Small intestine (tissue), 7 donors: ENCODE measurements at regions not wholly inside any gene's neighbourhood (a gene's known extent, or its start where the extent isn't known, plus 50 kb on each side); places are given as distances from the start of the nearest gene placed in this dataset.

ENCODE experiments used
- DNase-seq, 2 donors: peaks; one replicate each; pipeline versions ENCODE4 v3.0.0 to v3.0.0-alpha.2; 2013
- FAIRE-seq: peaks from 2 replicates; lab custom pipeline; 2012; peaks lifted over from hg19 to GRCh38; lab: Jason Lieb, UNC
- H3K27ac ChIP-seq, 3 donors: one replicate each; pipeline ENCODE4 v1.5.1; 2013; ENCODE audit warnings: low read length in 2 of 3, mild to moderate bottlenecking in 2 of 3, control low read depth in 1 of 3, inconsistent platforms in 1 of 3, low read depth in 1 of 3, moderate library complexity in 1 of 3
- H3K27me3 ChIP-seq, 3 donors: one replicate each; pipeline ENCODE4 v1.6.1; 2013; ENCODE audit warnings: low read length in 3 of 3, inconsistent platforms in 1 of 3; ENCODE audit not compliant: control insufficient read depth in 3 of 3, insufficient read depth in 3 of 3
- H3K36me3 ChIP-seq, 3 donors: one replicate each; pipeline ENCODE4 v1.6.1; 2013; ENCODE audit warnings: low read length in 3 of 3, inconsistent platforms in 1 of 3, low read depth in 1 of 3, mild to moderate bottlenecking in 1 of 3, moderate library complexity in 1 of 3; ENCODE audit not compliant: control insufficient read depth in 3 of 3, insufficient read depth in 2 of 3
- H3K4me1 ChIP-seq, 3 donors: one replicate each; pipeline ENCODE4 v1.6.1; 2013; ENCODE audit warnings: low read length in 2 of 3, inconsistent platforms in 1 of 3, low read depth in 1 of 3, mild to moderate bottlenecking in 1 of 3, moderate library complexity in 1 of 3; ENCODE audit not compliant: control insufficient read depth in 3 of 3, insufficient read depth in 2 of 3
- H3K4me3 ChIP-seq, 3 donors: one replicate each; pipeline ENCODE4 v1.5.1; 2013; ENCODE audit warnings: low read length in 3 of 3, control low read depth in 1 of 3, inconsistent platforms in 1 of 3, low read depth in 1 of 3, mild to moderate bottlenecking in 1 of 3, moderate library complexity in 1 of 3
- H3K9me3 ChIP-seq, 2 donors: one replicate each; pipeline ENCODE4 v1.6.1; 2013; ENCODE audit warnings: low read depth in 1 of 2, low read length in 1 of 2; ENCODE audit not compliant: control insufficient read depth in 2 of 2, insufficient read depth in 1 of 2
- WGBS, 3 donors: extraction: QIAGEN DNeasy Blood & Tissue Kit; methylation state at CpG; one replicate each; pipeline ENCODE4 v1.1.7; 2013; 5-methylcytosine and 5-hydroxymethylcytosine counted together
- donor health status: healthy with polysubstance abuse.
- donor health status: control.
- donor health status: control.
- donor health status: Bipolar disorder and iron deficiency.
- donor health status: healthy.

DNA sequence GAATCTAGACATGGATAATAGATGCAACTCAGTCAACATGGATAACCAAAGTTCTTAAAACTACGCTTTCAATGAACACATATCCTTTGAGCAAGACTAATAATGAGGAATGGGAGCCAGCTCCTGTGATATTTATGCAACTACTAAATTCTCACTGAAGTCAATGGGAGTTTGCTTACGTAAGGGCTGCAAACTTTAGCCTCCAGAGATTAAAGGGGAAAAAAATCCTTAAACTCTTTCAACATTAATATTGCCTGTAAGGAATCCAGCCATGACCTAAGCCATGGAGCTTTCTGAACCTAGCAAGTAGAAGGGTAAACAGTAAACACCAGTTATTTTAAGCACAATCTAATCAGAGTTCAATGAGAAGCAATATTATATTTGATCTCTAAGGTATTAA, 125.2 kb upstream of the PITX2 start:
- H3K9me3 ChIP-seq, result no peaks in the 10 kb centered on the region
- no peaks in the 10 kb centered on the region for H3K36me3 ChIP-seq
- no peaks in the 10 kb centered on the region for H3K4me1 ChIP-seq
- no peak overlapping the region for H3K27ac ChIP-seq
- H3K4me3 ChIP-seq, result no peak overlapping the region
- H3K27me3 ChIP-seq, result no peaks in the 10 kb centered on the region
- no peak for DNase-seq
- WGBS, 3 donors, result 81 to 94% (median 88%) methylated on average over 2 of the region's 2 CpGs
- no peak for FAIRE-seq

DNA sequence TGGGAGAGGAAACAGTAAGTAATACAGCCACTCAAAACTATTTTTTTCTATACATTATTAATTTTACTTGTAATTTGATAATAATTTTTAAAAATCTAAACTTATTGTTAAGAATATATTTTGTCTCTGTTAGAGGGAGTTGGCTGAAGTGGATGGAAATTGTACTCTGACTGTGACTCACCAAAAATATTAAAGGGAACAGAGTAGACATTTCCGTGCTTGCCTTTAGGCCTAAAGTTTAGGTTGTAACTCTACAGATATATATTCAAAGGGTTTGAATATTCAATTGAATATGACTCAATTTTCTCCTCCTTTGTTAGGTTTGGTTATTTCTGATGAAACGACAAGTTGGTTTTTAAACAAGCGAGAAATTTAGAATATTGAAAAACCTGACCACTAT, 128.3 kb upstream of the PITX2 start:
- no peak overlapping the region for H3K27ac ChIP-seq
- DNase-seq (no peak), FAIRE-seq (no peak)
- H3K4me3 ChIP-seq, result no peak overlapping the region
- H3K27me3 ChIP-seq, result no peaks in the 10 kb centered on the region
- no peaks in the 10 kb centered on the region for H3K4me1 ChIP-seq
- no peaks in the 10 kb centered on the region for H3K36me3 ChIP-seq
- H3K9me3 ChIP-seq, result no peaks in the 10 kb centered on the region
- 93 to 94% (median 93%) methylated on average over 3 of the region's 3 CpGs for WGBS, 3 donors

DNA sequence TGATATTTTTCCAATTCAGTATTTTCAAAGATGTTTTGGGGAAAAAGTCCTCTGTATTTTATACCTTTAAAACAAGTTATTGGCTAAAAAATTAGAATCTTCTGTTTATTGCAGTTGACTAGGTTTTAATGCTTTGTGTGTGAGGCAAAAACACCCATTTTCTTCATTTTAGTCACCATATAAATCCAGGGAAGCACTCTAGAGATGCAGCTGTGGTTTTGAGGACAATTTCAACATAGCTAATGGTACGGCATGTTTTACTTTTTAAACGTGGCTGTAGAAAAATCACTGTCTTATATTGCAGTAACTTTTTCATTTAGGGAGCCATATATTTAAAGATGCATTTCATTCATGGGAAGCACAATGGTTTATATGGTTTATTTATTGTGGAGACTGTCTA, 129.1 kb upstream of the PITX2 start:
- Histone ChIP-seq H3K4me3 (no peak overlapping the region), H3K27me3 (no peaks in the 10 kb centered on the region), H3K36me3 (no peaks in the 10 kb centered on the region), H3K9me3 (no peaks in the 10 kb centered on the region), H3K27ac (no peak overlapping the region), H3K4me1 (no peaks in the 10 kb centered on the region)
- FAIRE-seq, result no peak
- 72 to 81% (median 77%) methylated on average over 2 of the region's 2 CpGs for WGBS, 3 donors
- DNase-seq, result no peak

DNA sequence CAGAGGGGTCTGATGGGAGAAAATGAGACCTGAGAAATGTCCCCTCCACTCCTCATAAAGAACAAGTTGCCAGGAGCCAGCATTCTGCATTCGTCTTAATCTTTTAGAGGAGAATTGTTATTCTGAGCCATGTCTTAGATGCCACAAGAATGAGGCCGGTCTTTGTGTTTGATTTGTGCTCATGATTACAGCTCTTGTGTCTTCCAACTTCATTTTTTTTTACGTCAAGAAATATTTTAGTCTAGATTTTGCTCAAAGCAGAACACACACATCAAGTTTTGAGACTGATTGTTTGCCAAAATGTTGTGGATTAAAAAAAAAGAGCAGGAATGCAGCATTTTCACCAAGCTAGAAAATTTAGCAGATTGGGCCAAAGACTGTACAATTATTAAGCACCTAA, 130.6 kb upstream of the PITX2 start:
- 67 to 83% (median 79%) methylated on average over 3 of the region's 3 CpGs for WGBS, 3 donors
- no peaks in the 10 kb centered on the region for H3K4me1 ChIP-seq
- DNase-seq (no peak), FAIRE-seq (no peak)
- H3K9me3 ChIP-seq, result no peaks in the 10 kb centered on the region
- H3K27ac ChIP-seq, result no peak overlapping the region
- H3K36me3 ChIP-seq, result no peaks in the 10 kb centered on the region
- no peaks in the 10 kb centered on the region for H3K27me3 ChIP-seq
- H3K4me3 ChIP-seq, result no peak overlapping the region

DNA sequence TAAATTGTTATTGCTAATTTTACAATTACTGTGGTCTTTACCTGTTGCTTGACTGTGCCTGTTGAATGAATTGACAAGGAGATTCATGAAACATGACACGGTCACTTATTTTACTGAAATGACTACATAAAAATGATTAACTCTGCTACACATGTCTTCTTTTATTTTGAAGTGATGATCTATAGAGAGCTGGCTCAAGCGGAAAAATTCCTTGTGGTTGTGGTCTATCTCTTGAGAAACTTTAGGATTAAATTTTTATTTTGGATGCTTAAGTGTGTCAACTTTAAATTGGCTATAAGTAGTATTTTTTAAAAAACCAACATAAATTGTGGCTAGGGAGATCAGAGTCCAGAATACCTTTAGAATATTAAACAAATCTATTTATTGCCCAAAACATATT, 131.8 kb upstream of the PITX2 start:
- WGBS, 3 donors, result 81 to 92% (median 88%) methylated on average over 2 of the region's 2 CpGs
- H3K4me1 ChIP-seq, result no peaks in the 10 kb centered on the region
- H3K27ac ChIP-seq, result no peak overlapping the region
- DNase-seq (no peak), FAIRE-seq (no peak)
- H3K9me3 ChIP-seq, result no peaks in the 10 kb centered on the region
- no peak overlapping the region for H3K4me3 ChIP-seq
- H3K27me3 ChIP-seq, result no peaks in the 10 kb centered on the region
- no peaks in the 10 kb centered on the region for H3K36me3 ChIP-seq

DNA sequence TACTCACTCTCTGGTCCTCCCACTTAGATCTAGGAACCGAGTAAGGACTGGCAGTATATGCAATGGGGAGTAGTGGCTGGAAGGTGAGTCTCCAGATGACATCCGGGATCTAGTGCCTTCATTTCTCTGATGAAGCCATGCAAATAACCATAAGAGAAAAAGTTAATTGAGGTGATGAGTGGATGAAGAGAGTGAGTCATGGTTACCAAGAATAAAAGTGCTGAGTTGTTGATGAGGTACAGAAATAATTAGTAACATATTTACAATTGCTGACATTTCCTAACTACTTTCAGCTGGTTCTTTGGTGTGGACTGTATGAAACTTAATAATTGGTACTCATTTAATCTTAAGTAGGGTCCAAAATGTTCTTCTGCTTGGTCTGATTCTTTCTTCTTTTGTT, 146.7 kb upstream of the PITX2 start:
- WGBS, 3 donors, result 44 to 50% (median 48%) methylated on average over 2 of the region's 2 CpGs
- Histone ChIP-seq H3K36me3 (no peaks in the 10 kb centered on the region), H3K4me3 (no peak overlapping the region), H3K27me3 (peaks cover 0 to 2% (median 0%) of the 10 kb centered on the region in 3 donors), H3K4me1 (no peaks in the 10 kb centered on the region), H3K27ac (no peak overlapping the region), H3K9me3 (no peaks in the 10 kb centered on the region)
- no peak for FAIRE-seq
- no peak for DNase-seq

DNA sequence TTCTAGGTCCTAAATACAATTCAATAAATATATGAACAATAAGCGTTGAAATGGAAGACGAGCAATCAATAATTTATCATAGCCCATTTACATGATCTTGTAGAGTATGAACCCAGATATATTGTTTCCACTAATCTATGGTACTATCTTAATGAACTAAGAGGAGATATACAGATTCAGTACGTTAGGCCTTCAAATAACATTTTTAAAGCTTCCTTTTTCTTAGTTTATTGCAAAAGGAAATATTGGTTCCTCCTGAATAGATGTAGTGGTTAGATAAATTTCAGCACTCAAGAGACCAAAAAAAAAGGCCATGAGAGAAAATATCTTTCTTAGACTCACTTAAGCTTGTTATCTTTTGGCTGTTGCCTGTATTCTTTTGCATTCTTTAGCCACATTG, 147.5 kb upstream of the PITX2 start:
- 73 to 87% (median 83%) methylated on average over 3 of the region's 3 CpGs for WGBS, 3 donors
- Histone ChIP-seq H3K27me3 (no peaks in the 10 kb centered on the region), H3K9me3 (no peaks in the 10 kb centered on the region), H3K27ac (no peak overlapping the region), H3K4me1 (no peaks in the 10 kb centered on the region), H3K36me3 (no peaks in the 10 kb centered on the region), H3K4me3 (no peak overlapping the region)
- DNase-seq (no peak), FAIRE-seq (no peak)

DNA sequence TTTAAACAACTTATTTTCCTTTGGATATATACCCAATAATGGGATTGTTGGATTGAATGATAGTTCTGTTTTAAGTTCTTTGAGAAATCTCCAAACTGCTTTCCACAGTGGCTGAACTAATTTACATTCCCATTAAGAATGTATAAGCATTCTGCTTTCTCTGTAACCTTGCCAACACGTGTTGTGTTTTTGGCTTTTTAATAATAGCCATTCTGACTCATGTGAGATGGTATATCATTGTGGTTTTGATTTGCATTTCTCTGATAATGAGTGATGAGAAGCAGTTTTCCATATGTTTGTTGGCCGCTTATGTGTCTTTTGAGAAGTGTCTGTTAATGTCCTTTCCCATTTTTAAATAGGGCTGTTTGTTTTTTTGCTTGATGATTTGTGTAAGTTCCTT, 155.6 kb upstream of the PITX2 start:
- Histone ChIP-seq H3K9me3 (no peaks in the 10 kb centered on the region), H3K4me1 (no peaks in the 10 kb centered on the region), H3K36me3 (no peaks in the 10 kb centered on the region), H3K27me3 (no peaks in the 10 kb centered on the region), H3K4me3 (no peak overlapping the region), H3K27ac (no peak overlapping the region)
- DNase-seq (no peak), FAIRE-seq (no peak)
- WGBS, 3 donors, result 66 to 79% (median 72%) methylated on average over 2 of the region's 2 CpGs

DNA sequence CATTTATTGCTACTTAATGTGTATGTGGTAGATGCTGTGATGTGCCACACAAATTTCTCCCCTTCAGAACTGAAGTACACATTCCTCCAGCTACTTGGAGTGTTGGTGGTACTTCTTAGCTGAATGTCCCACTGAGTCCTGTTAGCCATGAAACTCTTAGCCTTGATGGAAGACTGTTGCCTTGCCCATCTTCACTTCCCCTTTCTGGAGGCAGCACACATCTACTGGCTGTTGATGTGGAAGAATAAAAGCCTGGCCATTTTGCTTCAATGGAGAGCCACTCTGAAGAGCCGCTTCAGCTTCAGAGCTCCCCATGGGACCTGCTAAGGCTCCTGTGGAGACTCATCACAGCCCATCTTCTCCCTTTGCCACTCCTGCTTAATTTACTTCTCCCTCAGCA, 157.7 kb upstream of the PITX2 start:
- no peak for FAIRE-seq
- no peak overlapping the region for H3K4me3 ChIP-seq
- DNase-seq, result no peak
- no peak overlapping the region for H3K27ac ChIP-seq
- WGBS, 3 donors, result 98 to 100% (median 100%) methylated on average over 1 of the region's 1 CpG
- no peaks in the 10 kb centered on the region for H3K4me1 ChIP-seq
- no peaks in the 10 kb centered on the region for H3K36me3 ChIP-seq
- no peaks in the 10 kb centered on the region for H3K27me3 ChIP-seq
- no peaks in the 10 kb centered on the region for H3K9me3 ChIP-seq
